Mesendoderm (in vitro differentiated cells): ENCODE measurements at regions not wholly inside any gene's neighbourhood (a gene's known extent, or its start where the extent isn't known, plus 50 kb on each side); places are given as distances from the start of the nearest gene placed in this dataset.
"Not testable (repeated sequence)": the region's sequence is repeated elsewhere in the genome, so short reads cannot be mapped to it uniquely, and the experiment has no call there.

Experiments used
- DNase-seq: peaks from one replicate; pipeline ENCODE4 v3.0.0; 2013
- H2AK5ac ChIP-seq: 2 replicates; pipeline ENCODE4 v1.6.1; 2013; ENCODE audit warnings: low read length, inconsistent platforms
- H2BK120ac ChIP-seq: 2 replicates; pipeline ENCODE4 v1.6.1; 2013; ENCODE audit warnings: low read depth, mild to moderate bottlenecking, low read length, moderate library complexity, mixed read lengths
- H2BK15ac ChIP-seq: replicated peaks from 2 replicates; pipeline ENCODE4 v1.6.1; 2013; ENCODE audit warnings: low read depth, mild to moderate bottlenecking, moderate library complexity
- H2BK5ac ChIP-seq: 2 replicates; pipeline ENCODE4 v1.6.1; 2013; ENCODE audit warnings: low read length, inconsistent platforms
- H3K18ac ChIP-seq: 2 replicates; pipeline ENCODE4 v1.6.1; 2013; ENCODE audit warnings: mild to moderate bottlenecking, low read length, mixed read lengths
- H3K23ac ChIP-seq: one replicate; pipeline ENCODE4 v1.6.1; 2013; ENCODE audit warnings: low read length
- H3K27ac ChIP-seq: 2 replicates; pipeline ENCODE4 v1.5.1; 2013; ENCODE audit warnings: low read depth, mild to moderate bottlenecking, inconsistent platforms, low read length, moderate library complexity
- H3K27me3 ChIP-seq: 2 replicates; pipeline ENCODE4 v1.6.1; 2013; ENCODE audit warnings: low read length, control low read depth, mild to moderate bottlenecking, inconsistent platforms; ENCODE audit not compliant: insufficient read depth, poor library complexity
- H3K36me3 ChIP-seq: 2 replicates; pipeline ENCODE4 v1.6.1; 2013; ENCODE audit warnings: low read length, inconsistent platforms; ENCODE audit not compliant: control insufficient read depth, insufficient read depth
- H3K4ac ChIP-seq: one replicate; pipeline ENCODE4 v1.6.1; 2013; ENCODE audit warnings: low read depth, mild to moderate bottlenecking, low read length, moderate library complexity
- H3K4me1 ChIP-seq: 2 replicates; pipeline ENCODE4 v1.6.1; 2013; ENCODE audit warnings: low read depth, low read length, inconsistent platforms; ENCODE audit not compliant: control insufficient read depth
- H3K4me2 ChIP-seq: 2 replicates; pipeline ENCODE4 v1.6.1; 2013; ENCODE audit warnings: low read length
- H3K4me3 ChIP-seq: 2 replicates; pipeline ENCODE4 v1.5.1; 2013; ENCODE audit warnings: mild to moderate bottlenecking, low read length
- H3K56ac ChIP-seq: one replicate; pipeline ENCODE4 v1.6.1; 2013; ENCODE audit warnings: low read length
- H3K79me1 ChIP-seq: 2 replicates; pipeline ENCODE4 v1.6.1; 2013; ENCODE audit warnings: low read length, inconsistent platforms
- H3K79me2 ChIP-seq: 2 replicates; pipeline ENCODE4 v1.6.1; 2013; ENCODE audit warnings: mild to moderate bottlenecking, low read length; ENCODE audit not compliant: control insufficient read depth, insufficient read depth
- H3K9ac ChIP-seq: 2 replicates; pipeline ENCODE4 v1.6.1; 2013; ENCODE audit warnings: low read length, inconsistent platforms
- H4K5ac ChIP-seq: one replicate; pipeline ENCODE4 v1.6.1; 2013; ENCODE audit warnings: low read length
- H4K8ac ChIP-seq: one replicate; pipeline ENCODE4 v1.6.1; 2013; ENCODE audit warnings: low read depth, mild to moderate bottlenecking, control low read depth, low read length, moderate library complexity
- WGBS: extraction: QIAGEN DNeasy Blood & Tissue Kit; methylation state at CpG from one replicate; pipeline ENCODE4 v1.1.7; 2013; ENCODE audit warnings: low lambda C conversion rate, missing lambda C conversion rate; ENCODE audit not compliant: insufficient coverage; ENCODE audit errors: extremely low coverage; 5-methylcytosine and 5-hydroxymethylcytosine counted together

DNA sequence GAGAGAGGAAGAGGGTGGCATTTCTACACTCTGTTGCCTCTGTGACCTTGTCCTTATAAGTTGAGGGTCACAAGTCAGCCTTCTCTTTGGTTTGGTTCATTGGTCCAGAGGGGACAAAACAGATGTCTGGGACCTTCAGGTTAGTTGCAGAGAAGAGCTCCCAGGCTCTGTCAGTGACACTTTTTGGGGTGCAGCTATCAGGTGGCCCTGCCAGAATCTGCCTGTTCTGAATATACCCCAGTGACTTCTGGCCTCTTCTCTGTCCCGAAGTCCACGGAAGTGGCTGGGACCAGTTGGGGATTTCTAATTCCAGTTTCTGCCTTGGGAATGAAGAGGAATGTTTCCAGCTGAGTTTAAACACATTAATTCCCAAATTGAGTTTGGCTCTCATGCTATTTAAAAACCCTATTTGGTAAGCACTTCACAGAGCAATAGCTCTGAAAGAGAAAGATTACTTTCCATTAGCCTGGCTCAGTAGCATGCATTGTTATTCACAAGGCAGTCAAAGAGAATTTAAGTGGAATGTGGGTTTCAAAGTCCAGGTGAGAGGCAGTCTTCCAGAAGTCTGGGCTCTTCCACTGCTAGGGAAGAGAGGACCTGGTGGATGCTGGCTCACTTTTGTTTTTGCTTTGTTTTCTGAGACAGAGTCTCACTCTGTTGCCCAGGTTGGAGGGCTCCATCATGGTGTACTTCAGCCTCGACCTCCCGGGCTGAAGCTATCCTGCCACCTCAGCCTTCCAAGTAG lies 237.8 kb upstream of the GALNT17 start:
- Histone ChIP-seq H3K4me3 (no peak overlapping the region), H3K4ac (peak overlapping the region; percentile 89), H3K27me3 (no peaks in the 10 kb centered on the region), H3K4me1 (no peaks in the 10 kb centered on the region), H3K36me3 (no peaks in the 10 kb centered on the region), H3K4me2 (no peak overlapping the region), H3K27ac (peak overlapping the region; percentile 0), H2AK5ac (no peak overlapping the region), H2BK120ac (peak overlapping the region; percentile 92), H4K8ac (no peak overlapping the region), H4K5ac (no peak overlapping the region), H3K56ac (peak overlapping the region; percentile 36), H3K9ac (no peak overlapping the region), H3K79me1 (no peaks in the 10 kb centered on the region), H3K18ac (peak overlapping the region; percentile 99), H3K23ac (no peak overlapping the region), H3K79me2 (no peaks in the 10 kb centered on the region), H2BK5ac (no peak overlapping the region), H2BK15ac (no peak overlapping the region)
- DNase-seq, result peak; percentile 75
- no CpG with 5 or more reads among the region's 4 CpGs for WGBS

GRCh38 chr7:70894799-70895198 lies 237.1 kb upstream of the GALNT17 start:
- H3K79me2 ChIP-seq, result no peaks in the 10 kb centered on the region
- no peak overlapping the region for H3K9ac ChIP-seq
- H3K27me3 ChIP-seq, result no peaks in the 10 kb centered on the region
- H3K36me3 ChIP-seq, result no peaks in the 10 kb centered on the region
- no peak overlapping the region for H4K8ac ChIP-seq
- H3K79me1 ChIP-seq, result no peaks in the 10 kb centered on the region
- peak overlapping the region; percentile 36 for H3K56ac ChIP-seq
- H3K18ac ChIP-seq, result peak overlapping the region; percentile 4
- no peak overlapping the region for H3K23ac ChIP-seq
- no peak overlapping the region for H3K27ac ChIP-seq
- WGBS, result no CpG with 5 or more reads among the region's 6 CpGs
- H2AK5ac ChIP-seq, result no peak overlapping the region
- no peak overlapping the region for H3K4me2 ChIP-seq
- no peaks in the 10 kb centered on the region for H3K4me1 ChIP-seq
- H2BK120ac ChIP-seq, result no peak overlapping the region
- DNase-seq, result no peak
- H2BK15ac ChIP-seq, result no peak overlapping the region
- no peak overlapping the region for H2BK5ac ChIP-seq
- no peak overlapping the region for H4K5ac ChIP-seq
- peak overlapping the region; percentile 5 for H3K4ac ChIP-seq
- H3K4me3 ChIP-seq, result no peak overlapping the region

GRCh38 chr7:70895337-70896200 lies 236.4 kb upstream of the GALNT17 start:
- H3K79me2 ChIP-seq, DNase-seq, H3K4me1 ChIP-seq, H3K23ac ChIP-seq, H3K27me3 ChIP-seq, H2BK120ac ChIP-seq, H3K4me3 ChIP-seq, H3K27ac ChIP-seq, H4K8ac ChIP-seq, H2BK5ac ChIP-seq, H3K18ac ChIP-seq, H3K36me3 ChIP-seq, H2BK15ac ChIP-seq, H3K9ac ChIP-seq, H3K79me1 ChIP-seq, H3K4me2 ChIP-seq, H4K5ac ChIP-seq, H2AK5ac ChIP-seq: not testable (repeated sequence)
- Histone ChIP-seq H3K4ac (peak overlapping the region; percentile 74), H3K56ac (peak overlapping the region; percentile 45)
- WGBS, result no CpG with 5 or more reads among the region's 7 CpGs

DNA sequence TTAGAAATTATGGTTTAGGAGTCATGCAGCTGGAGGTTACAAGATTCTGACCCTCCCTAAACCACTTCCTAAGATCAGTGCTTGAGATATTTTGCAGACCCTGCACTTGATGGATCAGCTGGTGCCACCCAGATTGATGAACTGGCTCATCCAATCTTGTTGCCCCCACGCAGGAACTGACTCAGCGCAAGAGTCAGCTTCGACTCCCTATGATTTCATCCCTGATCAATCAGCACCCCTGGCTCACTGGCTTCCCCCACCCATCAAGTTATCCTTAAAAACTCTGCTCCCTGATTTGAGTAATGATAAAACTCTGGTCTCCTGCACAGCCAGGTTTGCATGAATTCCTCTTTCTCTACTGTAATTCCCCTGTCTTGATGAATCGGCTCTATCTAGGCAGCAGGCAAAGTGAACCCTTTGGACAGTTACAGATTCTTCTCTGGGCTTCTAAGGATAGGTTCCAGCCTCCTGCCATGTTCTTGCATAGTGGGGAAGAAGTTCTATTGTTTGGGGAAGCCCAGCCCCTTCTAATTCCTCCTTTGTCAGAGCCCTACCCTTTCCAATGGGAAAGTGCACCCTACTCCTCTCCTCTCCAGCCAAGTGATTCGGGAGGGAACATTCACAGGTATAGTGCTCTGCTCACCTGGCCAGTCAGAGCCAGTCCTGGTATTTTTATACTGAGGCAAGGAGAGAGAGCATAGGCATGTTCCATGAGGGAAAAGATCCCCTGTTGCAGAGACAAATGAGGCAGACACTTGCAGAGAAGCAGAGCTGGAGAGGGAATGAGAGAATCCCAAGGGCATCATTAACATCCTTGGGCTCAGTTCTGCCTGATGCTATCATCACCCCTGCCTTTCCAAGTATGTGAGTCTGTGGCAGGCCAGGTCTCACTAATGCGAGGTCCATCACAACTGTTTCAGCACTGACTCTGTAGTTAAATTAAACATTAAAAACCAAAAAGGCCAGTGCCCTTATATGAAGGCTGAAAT lies 224.4 kb upstream of the GALNT17 start:
- Histone ChIP-seq H3K56ac (peak overlapping the region; percentile 54), H3K4ac (no peak overlapping the region), H4K5ac (no peak overlapping the region), H2BK120ac (peak overlapping the region; percentile 57), H3K36me3 (no peaks in the 10 kb centered on the region), H2BK15ac (no peak overlapping the region), H3K18ac (peak overlapping the region; percentile 35), H3K4me3 (no peak overlapping the region), H3K79me1 (no peaks in the 10 kb centered on the region), H3K4me1 (peaks cover 5% of the 10 kb centered on the region), H3K23ac (no peak overlapping the region), H3K9ac (no peak overlapping the region), H2BK5ac (peak overlapping the region; percentile 20), H3K27me3 (no peaks in the 10 kb centered on the region), H3K27ac (no peak overlapping the region), H2AK5ac (peak overlapping the region; percentile 8), H3K79me2 (no peaks in the 10 kb centered on the region), H4K8ac (no peak overlapping the region), H3K4me2 (no peak overlapping the region)
- no CpG with 5 or more reads among the region's 6 CpGs for WGBS
- DNase-seq, result no peak

- no CpG with 5 or more reads among the region's 4 CpGs for WGBS
- no peak overlapping the region for H3K4me2 ChIP-seq
These were observed 218.0 kb upstream of the GALNT17 start for GRCh38 chr7:70913924-70914323.

More at GRCh38 chr7:70913924-70914323, 218.0 kb upstream of the GALNT17 start:
- Histone ChIP-seq H3K27me3 (no peaks in the 10 kb centered on the region), H3K79me1 (no peaks in the 10 kb centered on the region), H3K4me3 (no peak overlapping the region), H3K79me2 (no peaks in the 10 kb centered on the region), H3K56ac (no peak overlapping the region), H4K8ac (no peak overlapping the region), H3K4me1 (peaks cover 4% of the 10 kb centered on the region), H2AK5ac (no peak overlapping the region), H4K5ac (no peak overlapping the region), H3K18ac (no peak overlapping the region), H3K27ac (no peak overlapping the region), H2BK5ac (no peak overlapping the region), H2BK120ac (no peak overlapping the region), H3K36me3 (no peaks in the 10 kb centered on the region), H3K9ac (no peak overlapping the region), H3K23ac (no peak overlapping the region), H3K4ac (no peak overlapping the region), H2BK15ac (no peak overlapping the region)
- no peak for DNase-seq
